ENCODE measurements at regions not wholly inside any gene's neighbourhood (a gene's known extent, or its start where the extent isn't known, plus 50 kb on each side); places are given as distances from the start of the nearest gene placed in this dataset.

GRCh38 chr15:66953523-66954229 is 111.7 kb upstream of the SMAD3 start:
- Histone ChIP-seq H3K27me3 (ENCODE audit: insufficient read depth, low read length) (no peaks in the 10 kb centered on the region), H3K14ac (ENCODE audit: insufficient read depth, low read length) (no peak overlapping the region), H3K4ac (ENCODE audit: low read depth, low read length) (no peak overlapping the region), H3K23me2 (ENCODE audit: insufficient read length, low read depth, low read length, poor library complexity, severe bottlenecking) (no peaks in the 10 kb centered on the region), H2BK15ac (ENCODE audit: low read depth, low read length) (no peak overlapping the region), H3K27ac (ENCODE audit: insufficient read length, low read depth, low read length) (no peak overlapping the region), H4K20me1 (ENCODE audit: control insufficient read depth, insufficient read depth, insufficient read length) (no peaks in the 10 kb centered on the region), H3K23ac (ENCODE audit: insufficient read length, low read depth, low read length) (no peak overlapping the region), H3K9me3 (ENCODE audit: control insufficient read depth, low read depth, low read length) (no peaks in the 10 kb centered on the region), H3K18ac (ENCODE audit: insufficient read length, low read depth, low read length) (no peak overlapping the region), H3K79me2 (ENCODE audit: insufficient read depth, low read length) (no peaks in the 10 kb centered on the region), H4K8ac (replicated peaks; ENCODE audit: insufficient read length, low read depth, low read length) (no peak overlapping the region), H2BK120ac (ENCODE audit: low read depth, low read length, poor library complexity, severe bottlenecking) (no peak overlapping the region), H2AFZ (ENCODE audit: low read length) (no peak overlapping the region), H3K4me1 (ENCODE audit: insufficient read depth, low read length) (no peaks in the 10 kb centered on the region; the same call in 1 of the 2 replicates), H3K4me2 (ENCODE audit: insufficient read depth, insufficient read length, low read length) (no peak overlapping the region), H2AK5ac (ENCODE audit: insufficient read length, low read length) (no peak overlapping the region), H3T11ph (ENCODE audit: low read length) (no peak overlapping the region), H2BK5ac (ENCODE audit: insufficient read length, low read length) (no peak overlapping the region), H3K56ac (ENCODE audit: insufficient read length, low read depth, low read length) (no peak overlapping the region), H4K91ac (ENCODE audit: insufficient read length, low read depth, low read length) (no peak overlapping the region), H4K5ac (ENCODE audit: insufficient read length, low read depth, low read length) (no peak overlapping the region), H3K9ac (ENCODE audit: extremely low read depth, insufficient read length, low read length) (no peak overlapping the region), H2BK20ac (ENCODE audit: low read depth, low read length, poor library complexity, severe bottlenecking) (no peak overlapping the region), H2BK12ac (ENCODE audit: insufficient read length, low read depth, low read length) (no peak overlapping the region), H3K79me1 (ENCODE audit: insufficient read depth, low read depth, low read length, poor library complexity, severe bottlenecking) (no peaks in the 10 kb centered on the region)
- TF ChIP-seq, protein P1, sequence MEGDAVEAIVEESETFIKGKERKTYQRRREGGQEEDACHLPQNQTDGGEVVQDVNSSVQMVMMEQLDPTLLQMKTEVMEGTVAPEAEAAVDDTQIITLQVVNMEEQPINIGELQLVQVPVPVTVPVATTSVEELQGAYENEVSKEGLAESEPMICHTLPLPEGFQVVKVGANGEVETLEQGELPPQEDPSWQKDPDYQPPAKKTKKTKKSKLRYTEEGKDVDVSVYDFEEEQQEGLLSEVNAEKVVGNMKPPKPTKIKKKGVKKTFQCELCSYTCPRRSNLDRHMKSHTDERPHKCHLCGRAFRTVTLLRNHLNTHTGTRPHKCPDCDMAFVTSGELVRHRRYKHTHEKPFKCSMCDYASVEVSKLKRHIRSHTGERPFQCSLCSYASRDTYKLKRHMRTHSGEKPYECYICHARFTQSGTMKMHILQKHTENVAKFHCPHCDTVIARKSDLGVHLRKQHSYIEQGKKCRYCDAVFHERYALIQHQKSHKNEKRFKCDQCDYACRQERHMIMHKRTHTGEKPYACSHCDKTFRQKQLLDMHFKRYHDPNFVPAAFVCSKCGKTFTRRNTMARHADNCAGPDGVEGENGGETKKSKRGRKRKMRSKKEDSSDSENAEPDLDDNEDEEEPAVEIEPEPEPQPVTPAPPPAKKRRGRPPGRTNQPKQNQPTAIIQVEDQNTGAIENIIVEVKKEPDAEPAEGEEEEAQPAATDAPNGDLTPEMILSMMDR (conservative IDR thresholded peaks at IDR 0.05): no peak
- no CpG with 5 or more reads among the region's 11 CpGs for WGBS (ENCODE audit: extremely low coverage, insufficient read length, low lambda C conversion rate)
- Mint-ChIP-seq H3K27me3 (ENCODE audit: low read depth) (peaks cover 8% of the 10 kb centered on the region), H3K4me1 (no peaks in the 10 kb centered on the region), H3K4me3 (no peak overlapping the region), H3K9me3 (no peaks in the 10 kb centered on the region), H3K36me3 (ENCODE audit: insufficient read depth in 1 of 3, low read depth in 3 of 3) (no peaks in the 10 kb centered on the region), H3K27ac (no peak overlapping the region)
- no peak for DNase-seq

All from H9 (cell line).